Stimulated activated CD4-positive, alpha-beta T cell treated with anti-CD3 and anti-CD28 coated beads, TNF-alpha, amount 100 ng/mL, for 1 hour (primary cell): ENCODE measurements at regions not wholly inside any gene's neighbourhood (a gene's known extent, or its start where the extent isn't known, plus 50 kb on each side); places are given as distances from the start of the nearest gene placed in this dataset.

Source experiments
- DNase-seq, 3 donors: peaks; one replicate each; pipeline ENCODE4 v3.0.0-alpha.2; 2020; ENCODE audit warnings: low read depth in 3 of 3, low spot score in 1 of 3

GRCh38 chr7:21084286-21084685 lies 297.6 kb upstream of the SP8 start:
- no peak for DNase-seq

- DNase-seq = no peak
Observed at GRCh38 chr7:21086688-21087087, 300.0 kb upstream of the SP8 start.

- no peak for DNase-seq
Observed at GRCh38 chr7:21089653-21090052, 303.0 kb upstream of the SP8 start.

DNA sequence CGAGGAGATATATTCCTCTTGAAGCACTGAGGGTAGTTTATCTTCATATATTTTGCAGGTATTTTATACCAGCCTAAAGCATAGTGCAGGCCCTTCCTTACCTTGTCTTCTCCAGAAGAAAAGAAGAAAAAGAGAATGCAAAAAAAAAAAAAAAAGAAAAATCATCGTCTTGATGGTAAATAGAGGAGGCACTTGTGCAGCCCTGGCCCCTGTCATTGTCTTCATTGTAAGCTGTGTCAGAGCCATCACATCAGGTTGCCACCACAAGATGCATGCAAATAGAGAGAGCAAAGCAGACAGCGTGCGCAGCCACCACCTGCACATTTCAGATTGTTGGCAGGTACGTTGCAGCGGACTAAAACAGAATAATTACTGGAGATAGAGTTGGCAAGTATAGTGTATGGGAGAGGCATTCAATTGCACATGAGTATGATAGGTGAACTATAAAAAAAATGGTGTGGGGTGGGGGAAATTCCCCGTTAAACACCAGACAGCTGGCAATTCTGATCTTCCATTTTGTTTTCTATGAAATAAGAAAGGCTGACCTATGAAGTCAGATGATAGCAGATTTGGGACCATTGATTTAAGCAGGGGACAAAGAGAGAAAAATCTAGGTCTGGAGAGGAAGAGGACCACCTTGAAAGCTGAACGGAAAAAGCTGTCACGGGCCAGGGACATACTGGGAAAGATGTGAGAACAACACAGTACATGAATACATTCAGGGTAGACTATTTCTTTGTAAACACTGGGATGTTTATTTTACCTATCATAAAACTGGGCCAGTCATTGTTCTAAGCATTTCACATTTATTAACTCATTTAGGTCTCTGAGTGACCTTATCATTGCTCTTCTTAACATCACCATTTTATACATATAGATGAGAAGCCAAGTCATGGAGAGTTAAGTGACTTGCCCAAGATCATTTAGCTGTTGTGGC lies 306.3 kb upstream of the SP8 start:
- DNase-seq = no peak

DNA sequence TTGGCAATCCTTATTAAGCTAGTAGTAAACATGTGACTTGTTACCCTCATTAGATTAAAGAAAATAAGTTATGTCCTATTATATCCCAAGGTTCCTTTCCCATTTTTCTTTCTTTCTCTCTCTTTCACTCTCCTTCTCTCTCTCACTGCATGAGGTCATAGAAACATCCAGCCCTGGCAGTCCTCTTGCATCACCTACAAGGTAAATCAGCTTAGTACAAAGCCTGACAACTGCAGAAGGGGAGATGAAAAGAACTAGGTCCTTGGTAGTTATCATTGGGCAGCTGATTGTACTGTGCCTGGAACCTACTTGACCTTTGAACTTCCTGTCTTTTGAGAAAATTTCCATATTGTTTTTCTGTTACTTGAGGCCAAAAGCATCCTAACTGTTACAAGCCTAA lies 307.9 kb upstream of the SP8 start:
- DNase-seq = no peak

DNA sequence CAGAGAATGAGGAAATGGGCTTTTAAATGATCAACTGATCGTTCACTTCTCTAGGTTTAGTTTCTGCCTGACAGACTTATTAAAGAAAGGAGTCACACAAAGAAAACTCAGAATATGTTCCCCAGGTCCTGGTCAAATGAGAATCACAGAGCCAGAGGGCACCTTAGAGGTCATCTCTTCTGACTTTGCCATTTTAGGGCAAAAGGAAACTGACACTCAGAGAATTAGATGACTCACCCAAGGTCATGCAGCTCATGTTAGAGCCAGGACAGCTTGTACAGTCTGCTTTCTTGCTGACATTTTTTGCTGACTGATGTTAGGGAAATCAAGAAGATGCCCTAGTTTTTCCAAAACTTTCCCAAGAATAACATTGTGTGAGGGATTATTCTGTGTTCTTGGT lies 312.7 kb upstream of the SP8 start:
- DNase-seq = no peak

- DNase-seq = no peak
Observed at GRCh38 chr7:21099955-21100354, 313.3 kb upstream of the SP8 start.

DNA sequence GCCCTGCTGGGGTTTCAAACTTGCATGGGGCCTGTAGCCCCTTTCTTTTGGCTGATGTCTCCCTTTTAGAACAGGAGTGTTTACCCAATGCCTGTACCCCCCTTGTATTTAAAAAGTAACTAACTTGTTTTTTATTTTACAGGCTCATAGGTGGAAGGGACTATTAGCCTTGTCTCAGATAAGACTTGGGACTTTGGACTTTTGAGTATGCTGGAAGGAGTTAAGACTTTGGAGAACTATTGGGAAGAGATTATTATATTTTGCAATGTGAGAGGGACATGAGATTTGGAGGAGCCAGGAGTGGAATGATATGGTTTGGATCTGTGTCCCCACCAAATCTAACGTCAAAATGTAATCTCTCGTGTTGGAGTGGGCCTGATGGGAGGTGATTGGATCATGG lies 314.9 kb upstream of the SP8 start:
- DNase-seq = no peak

- DNase-seq = no peak
Observed at GRCh38 chr7:21103426-21104123, 316.9 kb upstream of the SP8 start.

DNA sequence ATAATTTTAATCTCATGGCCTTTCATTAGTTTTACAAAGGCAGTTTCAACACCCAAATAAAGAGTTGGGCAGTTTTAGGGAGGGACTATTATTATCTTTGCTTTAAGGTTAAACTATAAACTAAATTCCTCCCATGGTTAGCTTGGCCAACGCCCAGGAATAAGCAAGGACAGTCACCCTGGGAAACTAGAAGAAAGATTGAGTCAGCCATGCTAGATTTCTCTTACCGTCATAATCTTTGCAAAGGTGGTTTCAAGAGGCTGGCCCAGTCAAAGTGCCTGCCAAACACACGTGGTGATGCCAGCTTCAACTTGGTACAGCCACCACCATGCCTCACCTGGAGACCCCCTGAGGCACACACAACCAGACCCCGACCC lies 317.4 kb upstream of the SP8 start:
- no peak for DNase-seq

- DNase-seq = no peak
Observed at GRCh38 chr7:21106296-21106732, 319.6 kb upstream of the SP8 start.

DNA sequence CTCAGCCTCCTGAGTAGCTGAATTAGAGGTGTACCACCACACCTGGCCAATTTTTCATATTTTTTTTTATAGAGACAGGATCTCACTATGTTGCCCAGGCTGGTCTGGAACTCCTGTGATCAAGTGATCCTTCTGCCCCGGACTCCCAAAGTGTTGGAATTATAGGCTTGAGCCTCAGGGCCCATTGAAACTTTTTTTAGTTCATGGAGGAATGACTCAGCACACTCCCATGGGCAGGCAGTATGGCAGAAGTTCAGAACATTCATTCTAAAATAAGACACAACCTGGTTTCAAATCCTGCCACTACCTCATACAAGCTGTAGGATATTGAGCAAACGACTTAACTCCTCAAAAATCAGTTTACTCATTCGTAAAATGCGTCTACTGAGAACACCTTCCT lies 320.4 kb upstream of the SP8 start:
- no peak for DNase-seq

- no peak for DNase-seq
Observed at GRCh38 chr7:21108182-21108581, 319.7 kb upstream of the SP4 start.

- DNase-seq = no peak
Observed at GRCh38 chr7:21113609-21114415, 314.1 kb upstream of the SP4 start.

- DNase-seq = no peak
Observed at GRCh38 chr7:21123586-21123985, 304.3 kb upstream of the SP4 start.

- no peak for DNase-seq
Observed at GRCh38 chr7:21125297-21125696, 302.6 kb upstream of the SP4 start.

DNA sequence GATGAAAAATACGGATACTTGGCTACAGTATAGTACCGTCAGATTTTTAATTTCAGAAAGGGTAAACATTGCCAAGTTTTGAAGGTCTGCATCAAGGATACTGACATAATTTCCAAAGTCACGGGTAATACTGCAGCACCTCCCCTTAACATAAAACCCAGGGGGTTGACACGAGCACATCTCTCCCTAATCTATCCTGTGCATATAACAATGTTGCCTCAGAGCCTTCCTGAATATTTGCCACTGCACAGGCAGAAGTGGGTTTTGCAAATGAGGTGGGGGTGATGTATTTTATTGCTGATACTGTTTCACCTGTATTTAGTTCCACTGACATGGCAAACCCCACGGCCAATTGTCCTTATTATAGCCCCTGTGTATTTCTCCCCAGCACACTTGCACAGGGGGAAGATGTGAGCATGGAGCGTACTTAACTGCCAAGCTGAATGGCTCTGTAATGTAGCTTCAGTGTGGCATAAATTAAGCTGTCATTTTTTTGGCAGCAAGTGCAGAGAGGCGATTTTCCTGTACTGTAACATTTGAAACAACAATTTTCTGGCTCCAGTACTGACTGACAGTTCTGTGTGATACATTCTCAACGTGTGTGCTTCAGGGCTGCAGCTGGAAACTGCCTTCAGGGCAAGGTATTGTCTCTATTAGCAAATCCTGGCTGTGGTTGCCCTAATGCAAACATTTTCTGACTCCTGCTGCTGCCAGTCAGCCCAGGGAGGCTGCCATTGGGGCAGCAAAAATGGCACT lies 299.6 kb upstream of the SP4 start:
- no peak for DNase-seq

- DNase-seq = no peak
Observed at GRCh38 chr7:21131897-21132296, 296.0 kb upstream of the SP4 start.

DNA sequence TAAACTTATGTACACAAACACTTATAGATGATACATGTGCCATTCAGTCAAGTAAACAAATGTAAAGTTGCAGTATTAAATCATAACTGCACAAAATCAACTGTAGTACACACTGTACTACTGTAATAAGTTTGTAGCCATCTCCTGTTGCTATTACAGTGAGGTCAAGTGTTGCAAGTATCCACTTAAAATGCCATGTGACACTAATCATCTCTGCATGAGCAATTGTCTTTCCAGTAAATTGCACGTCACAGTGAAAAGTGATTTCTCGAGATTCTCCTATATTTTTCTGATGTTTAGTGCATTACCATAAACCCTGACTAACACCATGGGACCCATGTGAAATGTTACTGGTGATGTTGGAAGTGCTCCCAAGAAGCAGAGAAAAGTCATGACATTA lies 293.3 kb upstream of the SP4 start:
- no peak for DNase-seq

GRCh38 chr7:21135437-21135836 lies 292.4 kb upstream of the SP4 start:
- no peak for DNase-seq

GRCh38 chr7:21137640-21138039 lies 290.2 kb upstream of the SP4 start:
- DNase-seq = no peak
